Breast epithelium (tissue), 4 donors: ENCODE measurements at regions not wholly inside any gene's neighbourhood (a gene's known extent, or its start where the extent isn't known, plus 50 kb on each side); places are given as distances from the start of the nearest gene placed in this dataset.

ENCODE experiments used
- DNase-seq, 2 donors: peaks; one replicate each; pipeline ENCODE4 v3.0.0-alpha.2; 2019; ENCODE audit warnings: low spot score in 2 of 2
- H3K27ac ChIP-seq, 2 donors: fragments of 200-600 bp; sonication (generic) in 1 of 2; one replicate each; pipeline ENCODE4 v1.5.1; 2016 to 2019; ENCODE audit warnings: mild to moderate bottlenecking in 1 of 2
- H3K27me3 ChIP-seq, 2 donors: fragments of 200-600 bp; sonication (generic) in 1 of 2; one replicate each; pipeline versions ENCODE4 v1.5.1 to v1.6.0; 2017 to 2019; ENCODE audit warnings: control low read depth in 1 of 2, mild to moderate bottlenecking in 1 of 2
- H3K36me3 ChIP-seq: fragments of 200-600 bp; one replicate; pipeline ENCODE4 v1.5.1; 2019
- H3K4me1 ChIP-seq, 2 donors: fragments of 200-600 bp; sonication (generic); one replicate each; pipeline ENCODE4 v1.5.1; 2016 to 2019; ENCODE audit warnings: control low read depth in 1 of 2
- H3K4me3 ChIP-seq, 3 donors: fragments of 200-600 bp; sonication (generic); 1 replicate in 2 of 3; 2 replicates in 1 of 3; pipeline ENCODE4 v1.5.1; 2016 to 2019; ENCODE audit warnings: mild to moderate bottlenecking in 3 of 3, moderate library complexity in 2 of 3
- H3K9me3 ChIP-seq, 2 donors: fragments of 200-600 bp; sonication (generic) in 1 of 2; one replicate each; pipeline ENCODE4 v1.5.1; 2016 to 2019; ENCODE audit warnings: control low read depth in 1 of 2
- CTCF ChIP-seq, 3 donors: fragments of 450-650 bp; IDR thresholded peaks; one replicate each; pipeline ENCODE4 v1.5.1; 2016 to 2017; ENCODE audit warnings: antibody characterized with exemption in 3 of 3, mild to moderate bottlenecking in 3 of 3, moderate library complexity in 3 of 3
- POLR2A ChIP-seq: fragments of 450-650 bp; IDR thresholded peaks from one replicate; pipeline ENCODE4 v1.6.1; 2016; ENCODE audit warnings: antibody characterized with exemption, mild to moderate bottlenecking, moderate library complexity
- POLR2AphosphoS5 ChIP-seq, 3 donors: sonication (generic); formaldehyde crosslinking; IDR thresholded peaks; one replicate each; pipeline ENCODE4 v1.6.1; 2017; ENCODE audit warnings: antibody characterized with exemption in 3 of 3
- intact Hi-C: fragments of 100-400 bp; cut with DNase I; formaldehyde crosslinking; loops from one replicate; pipeline ENCODE4 v1.15.1; 2023; ENCODE audit warnings: low total_unique reads

- intact Hi-C loops: no loop called here
- no peak overlapping the region for H3K4me3 ChIP-seq
- TF ChIP-seq POLR2A (no peak), CTCF (IDR thresholded peaks at IDR 0.05) (no peak), POLR2AphosphoS5 (IDR thresholded peaks at IDR 0.05) (no peak)
Observed at GRCh38 chr4:59834943-59835342, 1365.2 kb upstream of the ADGRL3 start.

GRCh38 chr4:59837751-59838150, 1362.4 kb upstream of the ADGRL3 start:
- DNase-seq: no peak
- H3K27me3 ChIP-seq: no peaks in the 10 kb centered on the region
- no peaks in the 10 kb centered on the region for H3K36me3 ChIP-seq
- no peaks in the 10 kb centered on the region for H3K9me3 ChIP-seq
- H3K4me1 ChIP-seq: no peaks in the 10 kb centered on the region
- intact Hi-C loops: no loop called here
- no peak overlapping the region for H3K4me3 ChIP-seq
- no peak overlapping the region for H3K27ac ChIP-seq
- TF ChIP-seq CTCF (IDR thresholded peaks at IDR 0.05) (no peak), POLR2AphosphoS5 (IDR thresholded peaks at IDR 0.05) (no peak), POLR2A (no peak)

More at GRCh38 chr4:59834943-59835342, 1365.2 kb upstream of the ADGRL3 start:
- H3K9me3 ChIP-seq: no peaks in the 10 kb centered on the region
- no peaks in the 10 kb centered on the region for H3K27me3 ChIP-seq
- no peaks in the 10 kb centered on the region for H3K36me3 ChIP-seq
- DNase-seq: no peak
- H3K27ac ChIP-seq: no peak overlapping the region
- no peaks in the 10 kb centered on the region for H3K4me1 ChIP-seq

GRCh38 chr4:59838236-59838635, 1361.9 kb upstream of the ADGRL3 start:
- Histone ChIP-seq H3K4me3 (no peak overlapping the region), H3K36me3 (no peaks in the 10 kb centered on the region), H3K9me3 (no peaks in the 10 kb centered on the region), H3K27ac (no peak overlapping the region), H3K4me1 (no peaks in the 10 kb centered on the region), H3K27me3 (no peaks in the 10 kb centered on the region)
- TF ChIP-seq CTCF (IDR thresholded peaks at IDR 0.05): no peak
- TF ChIP-seq POLR2A: no peak
- TF ChIP-seq POLR2AphosphoS5 (IDR thresholded peaks at IDR 0.05): no peak
- DNase-seq: no peak
- intact Hi-C loops: no loop called here

- Histone ChIP-seq H3K27ac (no peak overlapping the region), H3K27me3 (no peaks in the 10 kb centered on the region), H3K9me3 (peaks cover 0 to 6% of the 10 kb centered on the region in 2 donors), H3K4me1 (no peaks in the 10 kb centered on the region), H3K4me3 (no peak overlapping the region), H3K36me3 (no peaks in the 10 kb centered on the region)
- TF ChIP-seq CTCF (IDR thresholded peaks at IDR 0.05) (no peak), POLR2AphosphoS5 (IDR thresholded peaks at IDR 0.05) (no peak), POLR2A (no peak)
- no peak for DNase-seq
- intact Hi-C loops: no loop called here
Observed at GRCh38 chr4:59841698-59842097, 1358.4 kb upstream of the ADGRL3 start.

- no peaks in the 10 kb centered on the region for H3K27me3 ChIP-seq
- TF ChIP-seq POLR2AphosphoS5 (IDR thresholded peaks at IDR 0.05) (no peak), POLR2A (no peak), CTCF (IDR thresholded peaks at IDR 0.05) (no peak)
- intact Hi-C loops: no loop called here
- H3K9me3 ChIP-seq: peaks cover 0 to 6% of the 10 kb centered on the region in 2 donors
- no peaks in the 10 kb centered on the region for H3K4me1 ChIP-seq
- H3K36me3 ChIP-seq: no peaks in the 10 kb centered on the region
- H3K27ac ChIP-seq: no peak overlapping the region
- no peak overlapping the region for H3K4me3 ChIP-seq
- DNase-seq: no peak
Observed at GRCh38 chr4:59848457-59848856, 1351.7 kb upstream of the ADGRL3 start.
